ENCODE measurements at regions not wholly inside any gene's neighbourhood (a gene's known extent, or its start where the extent isn't known, plus 50 kb on each side); places are given as distances from the start of the nearest gene placed in this dataset.
A peak's percentile ranks its signal among the peaks of the same experiment; 100 is the strongest.
"Not testable (repeated sequence)": the region's sequence is repeated elsewhere in the genome, so short reads cannot be mapped to it uniquely, and the experiment has no call there.

GRCh38 chr13:54706336-54706735, 1677.7 kb downstream of the OLFM4 start:
- DNase-seq (ENCODE audit: low read depth), result no peak
- in situ Hi-C loops (cut with HindIII; ENCODE audit: low pct_unique_long_range_greater_than_20kb, low sequenced_read_pairs), result no loop called here

GRCh38 chr13:54709546-54709945, 1680.9 kb downstream of the OLFM4 start:
- DNase-seq (ENCODE audit: low read depth), result no peak
- in situ Hi-C loops (cut with HindIII; ENCODE audit: low pct_unique_long_range_greater_than_20kb, low sequenced_read_pairs), result no loop called here

GRCh38 chr13:54733639-54734038, 1705.0 kb downstream of the OLFM4 start:
- in situ Hi-C loops (cut with HindIII; ENCODE audit: low pct_unique_long_range_greater_than_20kb, low sequenced_read_pairs), result no loop called here
- no peak for DNase-seq (ENCODE audit: low read depth)

- DNase-seq (ENCODE audit: low read depth); in situ Hi-C loops (cut with HindIII; ENCODE audit: low pct_unique_long_range_greater_than_20kb, low sequenced_read_pairs): not testable (repeated sequence)
These were observed 1708.6 kb downstream of the OLFM4 start for GRCh38 chr13:54737211-54737610.

- in situ Hi-C loops (cut with HindIII; ENCODE audit: low pct_unique_long_range_greater_than_20kb, low sequenced_read_pairs), result no loop called here
- DNase-seq (ENCODE audit: low read depth), result no peak
These were observed 1714.4 kb downstream of the OLFM4 start for GRCh38 chr13:54742984-54743383.

GRCh38 chr13:54744747-54745146, 1716.1 kb downstream of the OLFM4 start:
- DNase-seq (ENCODE audit: low read depth), result no peak
- in situ Hi-C loops (cut with HindIII; ENCODE audit: low pct_unique_long_range_greater_than_20kb, low sequenced_read_pairs), result no loop called here

- in situ Hi-C loops (cut with HindIII; ENCODE audit: low pct_unique_long_range_greater_than_20kb, low sequenced_read_pairs), result no loop called here
- DNase-seq (ENCODE audit: low read depth), result peak; percentile 1
These were observed 1721.9 kb downstream of the OLFM4 start for GRCh38 chr13:54750521-54750920.

GRCh38 chr13:54758795-54759194, 1730.2 kb downstream of the OLFM4 start:
- in situ Hi-C loops (cut with HindIII; ENCODE audit: low pct_unique_long_range_greater_than_20kb, low sequenced_read_pairs), result no loop called here
- DNase-seq (ENCODE audit: low read depth), result no peak

GRCh38 chr13:54768214-54768613, 1739.6 kb downstream of the OLFM4 start:
- DNase-seq (ENCODE audit: low read depth), result no peak
- in situ Hi-C loops (cut with HindIII; ENCODE audit: low pct_unique_long_range_greater_than_20kb, low sequenced_read_pairs), result no loop called here

GRCh38 chr13:54775501-54776191, 1747.0 kb downstream of the OLFM4 start:
- in situ Hi-C loops (cut with HindIII; ENCODE audit: low pct_unique_long_range_greater_than_20kb, low sequenced_read_pairs), result no loop called here
- no peak for DNase-seq (ENCODE audit: low read depth)

- DNase-seq (ENCODE audit: low read depth), result no peak
- in situ Hi-C loops (cut with HindIII; ENCODE audit: low pct_unique_long_range_greater_than_20kb, low sequenced_read_pairs), result no loop called here
These were observed 1759.1 kb downstream of the OLFM4 start for GRCh38 chr13:54787754-54788153.

GRCh38 chr13:54799621-54800226, 1771.1 kb downstream of the OLFM4 start:
- in situ Hi-C loops (cut with HindIII; ENCODE audit: low pct_unique_long_range_greater_than_20kb, low sequenced_read_pairs), result no loop called here
- DNase-seq (ENCODE audit: low read depth), result no peak

GRCh38 chr13:54802226-54802625, 1773.6 kb downstream of the OLFM4 start:
- DNase-seq (ENCODE audit: low read depth), result no peak
- in situ Hi-C loops (cut with HindIII; ENCODE audit: low pct_unique_long_range_greater_than_20kb, low sequenced_read_pairs), result no loop called here

- in situ Hi-C loops (cut with HindIII; ENCODE audit: low pct_unique_long_range_greater_than_20kb, low sequenced_read_pairs), result no loop called here
- no peak for DNase-seq (ENCODE audit: low read depth)
These were observed 1777.1 kb downstream of the OLFM4 start for GRCh38 chr13:54805743-54806142.

GRCh38 chr13:54821938-54822470, 1793.4 kb downstream of the OLFM4 start:
- DNase-seq (ENCODE audit: low read depth); in situ Hi-C loops (cut with HindIII; ENCODE audit: low pct_unique_long_range_greater_than_20kb, low sequenced_read_pairs): not testable (repeated sequence)

GRCh38 chr13:54829391-54830068, 1800.9 kb downstream of the OLFM4 start:
- in situ Hi-C loops (cut with HindIII; ENCODE audit: low pct_unique_long_range_greater_than_20kb, low sequenced_read_pairs); DNase-seq (ENCODE audit: low read depth): not testable (repeated sequence)

GRCh38 chr13:54836273-54836672, 1807.7 kb downstream of the OLFM4 start:
- in situ Hi-C loops (cut with HindIII; ENCODE audit: low pct_unique_long_range_greater_than_20kb, low sequenced_read_pairs), result no loop called here
- DNase-seq (ENCODE audit: low read depth), result no peak

- in situ Hi-C loops (cut with HindIII; ENCODE audit: low pct_unique_long_range_greater_than_20kb, low sequenced_read_pairs), result no loop called here
These were observed 1813.1 kb downstream of the OLFM4 start for GRCh38 chr13:54841682-54842081.

GRCh38 chr13:54845351-54845965, 1816.8 kb downstream of the OLFM4 start:
- in situ Hi-C loops (cut with HindIII; ENCODE audit: low pct_unique_long_range_greater_than_20kb, low sequenced_read_pairs), result no loop called here
- DNase-seq (ENCODE audit: low read depth), result no peak

More at GRCh38 chr13:54841682-54842081, 1813.1 kb downstream of the OLFM4 start:
- no peak for DNase-seq (ENCODE audit: low read depth)

All from Caki2 (cell line).